Pancreas (tissue), 10 donors: ENCODE measurements at regions not wholly inside any gene's neighbourhood (a gene's known extent, or its start where the extent isn't known, plus 50 kb on each side); places are given as distances from the start of the nearest gene placed in this dataset.

Experiments
- ATAC-seq, 4 donors: fragments of 200-7000 bp; cut with Tn5 transposase; one replicate each; pipeline versions ENCODE4 v1.8.0 to v1.9.1; 2020; ENCODE audit warnings: mild to moderate bottlenecking in 4 of 4, moderate library complexity in 4 of 4
- DNase-seq, 6 donors: peaks; one replicate each; pipeline ENCODE4 v3.0.0-alpha.2; 2020
- FAIRE-seq: peaks from 2 replicates; lab custom pipeline; 2012; peaks lifted over from hg19 to GRCh38; lab: Jason Lieb, UNC
- H3K27ac ChIP-seq, 4 donors: fragments of 200-600 bp; sonication (generic); 1 replicate in 3 of 4; 2 replicates in 1 of 4; pipeline versions ENCODE4 v1.5.0 to v1.8.0; 2020
- H3K27me3 ChIP-seq, 4 donors: fragments of 200-600 bp; one replicate each; pipeline ENCODE4 v1.8.0; 2021
- H3K36me3 ChIP-seq, 3 donors: fragments of 200-600 bp; sonication (generic) in 1 of 3; one replicate each; pipeline versions ENCODE4 v1.5.0 to v1.8.0; 2020 to 2021
- H3K4me1 ChIP-seq, 3 donors: fragments of 200-600 bp; one replicate each; pipeline ENCODE4 v1.8.0; 2021
- H3K4me3 ChIP-seq, 4 donors: fragments of 200-600 bp; sonication (generic) in 2 of 4; one replicate each; pipeline versions ENCODE4 v1.5.0 to v1.8.0; 2020 to 2021
- H3K9me3 ChIP-seq, 4 donors: fragments of 200-600 bp; one replicate each; pipeline ENCODE4 v1.8.0; 2021
- CTCF ChIP-seq, 4 donors: fragments of 200-600 bp; sonication (generic) in 3 of 4; IDR thresholded peaks; one replicate each; pipeline versions ENCODE4 v1.5.0 to v1.8.0; 2021; ENCODE audit warnings: antibody characterized with exemption in 4 of 4
- WGBS, 2 donors: extraction: QIAGEN DNeasy Blood & Tissue Kit; methylation state at CpG; one replicate each; pipeline ENCODE4 v1.1.7; 2013; 5-methylcytosine and 5-hydroxymethylcytosine counted together
- intact Hi-C, 3 donors: fragments of 100-400 bp; cut with DNase I; formaldehyde crosslinking; loops; one replicate each; pipeline versions ENCODE4 v1.11.1 to v1.14.2; 2022
- donor health status: healthy with polysubstance abuse.
- donor health status: DM: no; HTN: no; CAD: no; lungs with moderate emphysema.
- donor health status: DM: no; HTN: no; CAD: no.
- donor health status: control.
- donor health status: control.
- donor health status: Bipolar disorder and iron deficiency.
- donor health status: DM: yes; HTN: yes; CAD: no.
- donor health status: DM: no; HTN: no; CAD: no.
- donor health status: DM: no; HTN: no; CAD: no.
- donor health status: DM: yes; HTN: yes; CAD: no.

GRCh38 chr10:130396044-130396443 lies 259.9 kb downstream of the GLRX3 start:
- H3K4me1 ChIP-seq: no peaks in the 10 kb centered on the region
- FAIRE-seq (no peak), ATAC-seq (no peak), DNase-seq (no peak)
- intact Hi-C loops: no loop called here
- no peak for TF ChIP-seq CTCF (IDR thresholded peaks at IDR 0.05)
- H3K27ac ChIP-seq: no peak overlapping the region
- 91 to 97% methylated on average over 5 of the region's 5 CpGs for WGBS, 2 donors
- no peaks in the 10 kb centered on the region for H3K9me3 ChIP-seq
- no peak overlapping the region for H3K4me3 ChIP-seq
- no peaks in the 10 kb centered on the region for H3K36me3 ChIP-seq
- no peaks in the 10 kb centered on the region for H3K27me3 ChIP-seq

- no peak overlapping the region for H3K4me3 ChIP-seq
- intact Hi-C loops: no loop called here
- TF ChIP-seq CTCF (IDR thresholded peaks at IDR 0.05): no peak
- no peaks in the 10 kb centered on the region for H3K36me3 ChIP-seq
- FAIRE-seq: no peak
- DNase-seq: no peak
- no peaks in the 10 kb centered on the region for H3K27me3 ChIP-seq
- H3K27ac ChIP-seq: no peak overlapping the region
- H3K9me3 ChIP-seq: no peaks in the 10 kb centered on the region
- H3K4me1 ChIP-seq: peaks cover 0 to under 1% (median 0%) of the 10 kb centered on the region in 3 donors
- 87 to 88% methylated on average over 15 of the region's 15 CpGs for WGBS, 2 donors
- ATAC-seq: no peak
Observed at GRCh38 chr10:130398090-130398994, 262.2 kb downstream of the GLRX3 start.

- ATAC-seq (no peak), FAIRE-seq (no peak), DNase-seq (no peak)
- no peak overlapping the region for H3K4me3 ChIP-seq
- H3K9me3 ChIP-seq: no peaks in the 10 kb centered on the region
- WGBS, 2 donors: 81 to 85% methylated on average over 10 of the region's 10 CpGs
- no peaks in the 10 kb centered on the region for H3K27me3 ChIP-seq
- TF ChIP-seq CTCF (IDR thresholded peaks at IDR 0.05): no peak
- no peak overlapping the region for H3K27ac ChIP-seq
- H3K4me1 ChIP-seq: peaks cover 0 to 5% (median 0%) of the 10 kb centered on the region in 3 donors
- intact Hi-C loops: no loop called here
- H3K36me3 ChIP-seq: no peaks in the 10 kb centered on the region
Observed at GRCh38 chr10:130399425-130399950, 263.3 kb downstream of the GLRX3 start.

GRCh38 chr10:130400890-130401289 lies 264.7 kb downstream of the GLRX3 start:
- Histone ChIP-seq H3K4me3 (no peak overlapping the region), H3K4me1 (peaks cover 0 to 5% (median 0%) of the 10 kb centered on the region in 3 donors), H3K36me3 (no peaks in the 10 kb centered on the region), H3K27ac (no peak overlapping the region), H3K27me3 (no peaks in the 10 kb centered on the region), H3K9me3 (no peaks in the 10 kb centered on the region)
- intact Hi-C loops: no loop called here
- DNase-seq: no peak
- ATAC-seq: no peak
- WGBS, 2 donors: 82 to 92% methylated on average over 5 of the region's 5 CpGs
- no peak for TF ChIP-seq CTCF (IDR thresholded peaks at IDR 0.05)
- FAIRE-seq: no peak
